CD1c-positive myeloid dendritic cell (primary cell): ENCODE measurements at regions not wholly inside any gene's neighbourhood (a gene's known extent, or its start where the extent isn't known, plus 50 kb on each side); places are given as distances from the start of the nearest gene placed in this dataset.

Experiments
- DNase-seq: peaks from one replicate; pipeline ENCODE4 v3.0.0-alpha.2; 2016; ENCODE audit errors: extremely low spot score

DNA sequence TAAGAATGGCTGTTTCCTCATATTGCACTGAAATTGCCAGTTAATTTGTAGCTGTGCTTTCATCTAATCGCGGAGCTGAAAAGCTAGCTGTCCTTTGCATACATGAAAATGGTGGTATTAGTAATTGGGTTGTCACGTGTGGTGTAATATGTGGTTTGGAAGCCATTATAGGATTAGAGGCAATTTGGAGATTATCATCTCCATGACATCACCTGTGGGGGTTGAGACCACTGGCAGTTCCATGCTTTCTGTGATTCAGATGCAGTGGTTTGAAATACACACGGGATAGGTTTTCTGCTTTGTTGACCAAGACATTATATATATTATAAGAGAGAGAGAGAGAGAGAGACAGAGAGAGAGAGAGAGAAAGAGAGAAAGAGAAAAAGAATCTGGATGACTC is 180.8 kb downstream of the RAB11FIP2 start:
- no peak for DNase-seq

GRCh38 chr10:117868151-117868550 is 178.6 kb downstream of the RAB11FIP2 start:
- no peak for DNase-seq

- no peak for DNase-seq
Measured at GRCh38 chr10:117875793-117876192, 170.9 kb downstream of the RAB11FIP2 start.

- no peak for DNase-seq
Measured at GRCh38 chr10:117876210-117876609, 170.5 kb downstream of the RAB11FIP2 start.

DNA sequence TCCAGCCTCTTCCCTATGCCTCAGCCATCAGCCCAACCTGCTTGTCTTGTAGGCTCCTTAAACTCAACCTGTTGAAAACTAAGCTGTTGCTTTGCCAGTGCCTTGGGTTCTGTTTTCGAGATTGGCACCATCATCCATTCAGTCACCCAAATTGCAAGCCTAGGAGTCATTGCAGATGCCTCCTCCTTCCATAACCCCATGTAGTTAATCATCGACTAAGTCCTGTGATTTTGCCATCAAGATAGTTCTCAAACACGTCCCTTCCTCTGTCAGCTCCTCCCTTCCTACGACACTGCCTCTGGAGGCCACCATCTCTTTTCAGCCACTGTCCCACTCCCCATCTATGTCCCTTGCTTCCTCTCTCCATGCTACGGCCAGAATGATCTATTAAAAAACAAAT is 168.1 kb downstream of the RAB11FIP2 start:
- no peak for DNase-seq

GRCh38 chr10:117884093-117884492 is 162.6 kb downstream of the RAB11FIP2 start:
- no peak for DNase-seq

DNA sequence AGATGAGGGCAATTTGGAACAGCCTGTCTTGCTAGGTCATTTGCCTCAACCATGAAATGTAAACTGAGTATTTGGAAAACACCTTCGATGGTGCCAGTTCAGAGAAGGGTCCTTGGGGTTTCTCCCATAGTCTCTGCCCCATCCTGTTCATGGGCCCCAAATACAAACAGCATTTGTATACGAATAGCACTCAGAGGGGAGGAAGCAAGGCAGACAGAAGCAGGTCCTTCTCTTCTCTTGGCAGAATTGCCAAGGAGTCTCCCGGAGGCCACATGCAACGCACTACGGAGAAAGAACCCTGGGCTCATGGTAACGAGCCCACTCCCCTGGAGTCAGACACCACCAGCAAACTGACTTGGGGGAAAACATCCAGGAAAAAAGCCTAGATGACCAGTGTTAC is 162.1 kb downstream of the RAB11FIP2 start:
- DNase-seq, result no peak

DNA sequence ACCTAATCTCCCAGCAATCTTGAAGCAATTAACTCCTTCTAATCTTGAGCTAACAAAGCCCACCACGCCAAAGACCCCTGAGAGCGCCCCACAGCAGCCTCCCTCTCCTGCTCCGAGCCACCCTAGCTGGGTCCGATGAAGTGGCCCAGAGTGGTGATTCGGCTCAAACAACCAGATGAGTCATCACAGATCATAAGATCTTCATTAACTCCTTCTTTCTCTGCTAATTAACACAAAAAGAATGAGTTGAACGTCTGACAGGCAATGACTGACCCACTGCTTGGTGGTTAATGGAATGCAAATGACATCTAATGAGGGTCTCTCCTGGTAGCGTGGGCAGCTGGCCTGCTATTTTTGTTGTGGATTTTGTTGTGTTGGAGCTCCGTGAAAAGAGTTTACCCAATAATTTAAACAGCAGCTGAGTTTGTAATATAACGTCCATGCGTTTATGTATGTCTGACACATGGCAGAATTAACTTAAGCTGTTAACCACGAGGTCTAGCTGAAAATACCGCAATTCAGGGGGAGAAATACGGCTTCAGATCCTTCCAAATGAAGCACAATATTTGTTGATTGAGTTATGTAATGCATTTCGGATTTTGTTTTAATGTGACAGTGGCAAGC is 161.4 kb downstream of the RAB11FIP2 start:
- DNase-seq, result no peak

DNA sequence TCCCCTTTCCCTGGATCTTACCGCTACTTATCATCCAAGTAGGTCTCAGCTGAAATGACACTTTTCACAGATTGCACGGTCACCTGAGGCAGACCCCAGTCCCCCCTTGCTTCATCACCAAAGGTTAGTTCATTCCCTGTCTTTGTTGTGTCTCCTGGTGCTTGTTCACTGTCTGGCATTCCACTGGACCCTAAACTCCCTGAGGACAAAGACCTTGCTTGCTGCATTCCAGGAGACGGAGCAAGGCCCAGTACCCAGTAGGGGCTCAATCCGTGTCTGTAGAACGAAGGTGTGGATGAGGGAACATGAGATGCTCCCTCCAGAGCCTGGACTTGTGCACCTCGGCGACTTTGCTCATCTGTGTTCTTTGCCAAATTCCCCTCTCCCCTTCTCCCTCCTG is 160.0 kb downstream of the RAB11FIP2 start:
- DNase-seq, result no peak

GRCh38 chr10:117889664-117890063 is 157.1 kb downstream of the RAB11FIP2 start:
- DNase-seq, result no peak

- no peak for DNase-seq
Measured at GRCh38 chr10:117892681-117893220, 154.0 kb downstream of the RAB11FIP2 start.

GRCh38 chr10:117894339-117894738 is 152.4 kb downstream of the RAB11FIP2 start:
- DNase-seq, result no peak

DNA sequence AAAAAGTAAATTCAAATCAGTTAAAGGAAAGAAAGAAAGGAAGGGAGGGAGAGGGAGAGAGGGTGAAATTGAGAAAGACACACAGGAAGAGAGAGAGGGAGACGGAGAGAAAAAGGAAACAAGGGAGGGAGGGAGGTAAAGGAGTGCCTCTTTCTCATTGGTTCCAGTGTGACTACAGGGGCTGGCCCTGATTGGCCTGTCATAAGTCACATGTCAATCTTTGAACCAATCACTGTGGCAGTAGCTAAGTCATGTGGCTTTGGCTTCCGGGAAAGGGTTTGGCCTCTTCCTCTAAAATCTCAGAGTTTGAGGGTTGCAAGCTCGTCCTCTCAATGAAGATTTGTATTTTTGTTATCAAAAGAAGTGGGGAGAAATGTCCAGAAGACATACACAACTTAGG is 150.2 kb downstream of the RAB11FIP2 start:
- DNase-seq, result no peak

DNA sequence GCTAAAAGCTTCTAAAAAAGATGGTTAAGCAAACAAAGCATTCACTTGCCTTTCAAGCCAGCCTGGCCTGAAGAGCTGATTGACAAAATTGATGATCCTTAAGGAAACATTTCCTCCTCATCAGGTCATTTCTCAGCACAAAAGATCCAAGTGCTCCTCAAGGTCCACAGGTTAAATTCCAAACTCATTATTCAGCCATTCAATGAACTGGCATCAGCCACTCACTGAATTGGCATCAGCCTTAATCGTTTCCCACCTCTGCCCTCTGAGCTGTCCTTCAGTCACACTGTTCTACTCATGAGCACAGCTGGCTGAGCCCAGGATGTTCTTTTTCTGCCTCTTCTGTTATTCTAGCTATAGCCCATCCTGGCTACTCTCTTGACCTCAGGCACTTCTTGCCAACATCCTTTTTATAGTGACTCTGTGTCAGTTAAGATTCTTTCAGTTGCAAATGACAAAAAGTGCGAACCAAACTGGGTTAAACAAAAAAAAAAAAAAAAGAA is 147.5 kb downstream of the RAB11FIP2 start:
- DNase-seq, result no peak

DNA sequence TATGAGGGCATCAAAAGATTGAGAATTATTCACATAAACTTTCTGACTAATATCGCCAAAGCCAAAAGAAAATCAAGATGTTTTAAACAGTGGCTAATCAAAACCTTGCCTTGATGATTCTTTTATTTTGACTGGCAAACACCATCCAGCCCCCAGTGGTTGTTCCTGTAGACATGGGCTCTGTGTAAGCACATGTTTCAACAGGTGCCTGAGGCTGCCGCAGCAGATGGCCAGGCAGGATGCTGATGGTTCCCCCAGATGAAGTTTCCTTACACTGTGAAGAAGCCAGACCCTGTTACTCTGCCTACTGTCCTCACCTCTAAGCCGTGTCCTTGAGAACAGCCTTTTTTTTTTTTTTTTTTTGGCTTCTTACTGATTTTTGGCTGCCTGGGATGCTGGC is 146.5 kb downstream of the RAB11FIP2 start:
- DNase-seq, result no peak

DNA sequence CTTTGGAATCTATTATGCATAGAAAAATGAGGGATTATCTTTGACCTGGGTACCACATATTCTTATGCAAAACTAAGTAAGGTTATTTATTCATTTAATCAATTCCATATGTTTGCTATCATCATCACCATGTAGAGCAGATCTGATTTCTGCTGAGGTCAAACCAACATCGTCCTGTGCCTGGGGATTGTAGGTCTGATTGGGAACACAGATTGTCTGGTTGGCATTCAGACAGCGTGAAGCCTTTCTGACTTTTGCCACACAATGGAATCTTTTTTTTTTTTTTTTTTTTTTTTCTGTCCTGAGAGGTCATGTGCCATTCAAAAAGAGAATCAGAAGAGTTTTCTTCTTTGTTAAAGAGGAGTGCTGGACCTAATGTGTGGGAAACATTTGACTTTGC is 142.9 kb downstream of the RAB11FIP2 start:
- no peak for DNase-seq

GRCh38 chr10:117905404-117905803 is 141.3 kb downstream of the RAB11FIP2 start:
- DNase-seq, result no peak

DNA sequence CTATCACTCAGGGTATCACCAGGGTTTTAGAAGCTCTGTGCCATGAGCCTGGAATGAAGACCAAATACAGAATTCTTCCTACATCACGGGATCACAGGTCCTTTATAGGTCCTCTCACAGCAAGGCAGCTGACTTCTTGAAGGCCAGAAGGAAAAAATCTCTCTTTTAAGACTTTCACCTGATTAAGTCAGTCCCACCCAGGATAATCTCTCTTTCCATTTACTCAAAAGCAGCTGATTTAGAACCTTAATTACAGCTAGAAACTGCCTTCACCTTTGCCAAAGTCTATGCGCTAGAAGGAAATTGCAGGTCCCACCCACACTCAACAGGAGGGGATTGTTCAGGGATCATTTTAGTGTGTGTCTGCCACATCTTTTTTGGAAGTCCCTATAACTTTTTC is 135.1 kb downstream of the RAB11FIP2 start:
- no peak for DNase-seq

- DNase-seq, result no peak
Measured at GRCh38 chr10:117914334-117914733, 132.4 kb downstream of the RAB11FIP2 start.

DNA sequence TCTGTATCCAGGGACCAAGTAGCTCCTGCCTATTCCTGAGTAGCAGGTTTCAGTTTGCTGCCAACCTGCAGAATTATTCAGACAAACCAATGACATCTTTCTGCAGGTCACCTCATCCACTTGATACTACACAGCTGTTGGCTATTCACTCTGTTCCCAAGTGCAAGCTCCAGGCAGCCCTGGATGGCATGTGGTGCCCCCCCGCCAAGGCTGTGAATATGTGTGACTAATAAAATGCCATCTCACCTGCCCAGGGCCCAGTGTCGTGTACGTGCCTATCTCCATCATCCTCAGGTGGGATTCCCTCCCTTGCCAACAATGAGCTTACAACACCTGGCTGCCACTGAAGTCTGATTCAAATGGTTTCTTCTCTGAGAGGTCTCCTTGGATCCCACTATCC is 125.8 kb downstream of the RAB11FIP2 start:
- no peak for DNase-seq

DNA sequence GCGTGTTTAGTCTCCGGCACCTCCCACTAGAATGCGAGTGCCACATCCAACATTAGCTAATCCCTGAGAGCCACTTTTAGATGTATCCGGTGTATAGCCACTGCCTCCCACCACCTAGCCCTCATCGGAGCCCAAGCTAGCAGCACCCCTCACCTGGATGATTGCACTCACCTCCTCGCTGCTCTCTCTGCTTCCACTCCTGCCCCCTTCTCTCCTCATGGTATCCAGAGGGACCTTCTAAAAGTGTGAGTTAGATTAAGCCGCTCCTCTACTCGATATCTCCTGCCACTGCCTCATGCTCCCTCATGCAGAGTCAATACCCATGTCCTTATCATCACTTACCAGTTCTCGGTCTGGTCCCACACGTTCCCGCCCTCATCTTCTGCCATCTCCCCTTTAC is 125.3 kb downstream of the RAB11FIP2 start:
- no peak for DNase-seq

GRCh38 chr10:117924820-117925219 is 121.9 kb downstream of the RAB11FIP2 start:
- no peak for DNase-seq

DNA sequence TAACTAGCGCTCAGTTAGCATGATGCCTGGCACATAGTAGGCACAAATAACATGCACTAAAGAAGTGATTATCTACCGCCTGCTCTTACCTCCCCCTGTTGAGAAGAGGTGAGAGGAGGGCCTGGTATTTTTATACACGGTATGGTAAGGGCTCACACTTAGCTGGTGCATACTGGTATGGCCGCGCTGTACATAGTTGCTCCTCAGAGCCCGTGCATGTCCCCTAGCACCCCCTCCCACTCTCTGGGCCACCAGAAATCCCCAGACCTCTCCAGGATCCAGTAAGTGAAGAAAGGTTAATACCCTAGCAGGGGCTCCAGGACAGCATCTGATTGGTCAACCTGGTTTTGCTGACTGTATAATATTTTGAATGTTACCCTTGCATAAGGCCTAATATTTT is 121.4 kb downstream of the RAB11FIP2 start:
- DNase-seq, result no peak

- no peak for DNase-seq
Measured at GRCh38 chr10:117926491-117926890, 120.2 kb downstream of the RAB11FIP2 start.
